Right lobe of liver (tissue), 6 donors: ENCODE measurements at regions not wholly inside any gene's neighbourhood (a gene's known extent, or its start where the extent isn't known, plus 50 kb on each side); places are given as distances from the start of the nearest gene placed in this dataset.

ENCODE experiments used
- ATAC-seq, 4 donors: fragments of 200-7000 bp; cut with Tn5 transposase; one replicate each; pipeline ENCODE4 v1.9.1; 2020; ENCODE audit warnings: mild to moderate bottlenecking in 4 of 4, moderate library complexity in 4 of 4
- DNase-seq, 3 donors: peaks; one replicate each; pipeline ENCODE4 v3.0.0-alpha.2; 2020
- H3K27ac ChIP-seq, 3 donors: fragments of 200-600 bp; one replicate each; pipeline ENCODE4 v1.8.0; 2022
- H3K27me3 ChIP-seq, 2 donors: fragments of 200-600 bp; one replicate each; pipeline ENCODE4 v1.8.0; 2022
- H3K36me3 ChIP-seq, 4 donors: fragments of 200-600 bp; sonication (generic) in 1 of 4; one replicate each; pipeline versions ENCODE4 v1.5.1 to v1.8.0; 2017 to 2022; ENCODE audit warnings: control low read depth in 1 of 4
- H3K4me1 ChIP-seq, 4 donors: fragments of 200-600 bp; sonication (generic) in 1 of 4; one replicate each; pipeline versions ENCODE4 v1.5.1 to v1.8.0; 2017 to 2022; ENCODE audit warnings: control low read depth in 1 of 4
- H3K4me3 ChIP-seq, 3 donors: fragments of 200-600 bp; one replicate each; pipeline ENCODE4 v1.8.0; 2022
- H3K9me3 ChIP-seq, 4 donors: fragments of 200-600 bp; sonication (generic) in 1 of 4; one replicate each; pipeline versions ENCODE4 v1.5.1 to v1.8.0; 2017 to 2022; ENCODE audit warnings: control low read depth in 1 of 4
- CTCF ChIP-seq, 4 donors: fragments of 200-600 bp in 3 of 4; fragments of 450-650 bp in 1 of 4; IDR thresholded peaks; one replicate each; pipeline versions ENCODE4 v1.5.1 to v1.8.0; 2016 to 2022; ENCODE audit warnings: antibody characterized with exemption in 4 of 4, mild to moderate bottlenecking in 2 of 4
- POLR2A ChIP-seq: fragments of 450-650 bp; IDR thresholded peaks from one replicate; pipeline ENCODE4 v1.6.1; 2017; ENCODE audit warnings: antibody characterized with exemption, mild to moderate bottlenecking
- WGBS: methylation state at CpG from one replicate; pipeline ENCODE4 v1.1.6; 2018; ENCODE audit warnings: low coverage, low lambda C conversion rate; ENCODE audit not compliant: insufficient coverage; ENCODE audit errors: missing lambda C conversion rate; 5-methylcytosine and 5-hydroxymethylcytosine counted together
- intact Hi-C, 2 donors: fragments of 100-400 bp; cut with DNase I; formaldehyde crosslinking; loops; one replicate each; pipeline versions ENCODE4 v1.11.2 to v1.14.1; 2022
- donor health status: DM: no; HTN: yes; CAD: no.
- donor health status: DM: no; HTN: no; CAD: no.
- donor health status: DM: no; HTN: no; CAD: no.
- donor health status: DM: no; HTN: yes; CAD: no.
- donor health status: DM: no; HTN: yes; CAD: no.

GRCh38 chr7:125130173-125130572 is 200.5 kb upstream of the POT1 start:
- H3K4me1 ChIP-seq = no peaks in the 10 kb centered on the region
- no peaks in the 10 kb centered on the region for H3K36me3 ChIP-seq
- H3K27me3 ChIP-seq = no peaks in the 10 kb centered on the region
- H3K27ac ChIP-seq = no peak overlapping the region
- ATAC-seq = no peak
- DNase-seq = no peak
- TF ChIP-seq CTCF (IDR thresholded peaks at IDR 0.05) = no peak
- TF ChIP-seq POLR2A = no peak
- intact Hi-C loops = no loop called here
- no peaks in the 10 kb centered on the region for H3K9me3 ChIP-seq
- 29% methylated on average over 1 of the region's 1 CpG for WGBS
- no peak overlapping the region for H3K4me3 ChIP-seq

- TF ChIP-seq CTCF (IDR thresholded peaks at IDR 0.05) = no peak
- TF ChIP-seq POLR2A = no peak
- intact Hi-C loops = no loop called here
- H3K9me3 ChIP-seq = no peaks in the 10 kb centered on the region
- DNase-seq (no peak), ATAC-seq (no peak)
- H3K4me3 ChIP-seq = no peak overlapping the region
- 67% methylated on average over 3 of the region's 4 CpGs for WGBS
- no peaks in the 10 kb centered on the region for H3K4me1 ChIP-seq
- H3K27ac ChIP-seq = no peak overlapping the region
- H3K36me3 ChIP-seq = no peaks in the 10 kb centered on the region
- no peaks in the 10 kb centered on the region for H3K27me3 ChIP-seq
These were observed 197.7 kb upstream of the POT1 start for GRCh38 chr7:125127304-125127703.

- Histone ChIP-seq H3K36me3 (no peaks in the 10 kb centered on the region), H3K27ac (no peak overlapping the region), H3K4me1 (no peaks in the 10 kb centered on the region), H3K27me3 (no peaks in the 10 kb centered on the region), H3K9me3 (no peaks in the 10 kb centered on the region), H3K4me3 (no peak overlapping the region)
- TF ChIP-seq CTCF (IDR thresholded peaks at IDR 0.05) (no peak), POLR2A (no peak)
- DNase-seq = no peak
- intact Hi-C loops = no loop called here
- whole genome bisulfite sequencing = 35% methylated on average over 1 of the region's 1 CpG
- ATAC-seq = no peak
These were observed 196.8 kb upstream of the POT1 start for GRCh38 chr7:125126376-125126775.

GRCh38 chr7:125125315-125125714 is 195.7 kb upstream of the POT1 start:
- Histone ChIP-seq H3K36me3 (no peaks in the 10 kb centered on the region), H3K9me3 (no peaks in the 10 kb centered on the region), H3K27ac (no peak overlapping the region), H3K4me1 (no peaks in the 10 kb centered on the region), H3K4me3 (no peak overlapping the region), H3K27me3 (no peaks in the 10 kb centered on the region)
- 90% methylated on average over 8 of the region's 15 CpGs for WGBS
- DNase-seq (no peak), ATAC-seq (no peak)
- intact Hi-C loops = no loop called here
- TF ChIP-seq CTCF (IDR thresholded peaks at IDR 0.05) = no peak
- no peak for TF ChIP-seq POLR2A

GRCh38 chr7:125122173-125122572 is 192.5 kb upstream of the POT1 start:
- no peaks in the 10 kb centered on the region for H3K9me3 ChIP-seq
- 48% methylated on average over 2 of the region's 2 CpGs for whole genome bisulfite sequencing
- no peak for TF ChIP-seq POLR2A
- TF ChIP-seq CTCF (IDR thresholded peaks at IDR 0.05) = no peak
- H3K4me1 ChIP-seq = no peaks in the 10 kb centered on the region
- no peak for DNase-seq
- intact Hi-C loops = no loop called here
- H3K27me3 ChIP-seq = no peaks in the 10 kb centered on the region
- no peak overlapping the region for H3K27ac ChIP-seq
- H3K36me3 ChIP-seq = no peaks in the 10 kb centered on the region
- ATAC-seq = no peak
- H3K4me3 ChIP-seq = no peak overlapping the region
